ENCODE measurements at regions not wholly inside any gene's neighbourhood (a gene's known extent, or its start where the extent isn't known, plus 50 kb on each side); places are given as distances from the start of the nearest gene placed in this dataset.

DNA sequence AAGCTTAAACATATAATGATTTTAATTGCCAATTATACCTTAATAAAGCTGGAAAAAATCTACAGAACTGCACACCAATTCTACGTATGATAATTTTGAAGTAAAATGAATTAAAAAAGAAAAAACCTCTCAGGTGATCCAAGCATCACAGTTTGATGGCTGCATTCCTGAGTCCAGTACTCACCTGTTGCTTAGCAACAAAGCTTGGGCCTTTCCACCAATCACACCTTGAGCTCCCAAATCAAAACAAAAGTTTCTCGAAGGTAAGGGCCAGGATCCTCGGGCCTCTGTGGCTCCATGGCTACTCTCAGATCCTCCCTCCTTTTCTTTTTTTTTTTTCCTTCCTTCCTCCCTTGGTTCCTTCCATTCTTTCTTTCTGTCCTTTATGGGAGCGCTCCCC, 137.2 kb upstream of the PCBD1 start:
- no peak for TF ChIP-seq EP300 (IDR thresholded peaks at IDR 0.05; ENCODE audit: borderline replicate concordance)
- TF ChIP-seq CREB1 (IDR thresholded peaks at IDR 0.05; ENCODE audit: low read depth): no peak
- TF ChIP-seq TEAD4 (IDR thresholded peaks at IDR 0.05): peak; percentile 56; the same call in 1 of the 2 replicates

DNA sequence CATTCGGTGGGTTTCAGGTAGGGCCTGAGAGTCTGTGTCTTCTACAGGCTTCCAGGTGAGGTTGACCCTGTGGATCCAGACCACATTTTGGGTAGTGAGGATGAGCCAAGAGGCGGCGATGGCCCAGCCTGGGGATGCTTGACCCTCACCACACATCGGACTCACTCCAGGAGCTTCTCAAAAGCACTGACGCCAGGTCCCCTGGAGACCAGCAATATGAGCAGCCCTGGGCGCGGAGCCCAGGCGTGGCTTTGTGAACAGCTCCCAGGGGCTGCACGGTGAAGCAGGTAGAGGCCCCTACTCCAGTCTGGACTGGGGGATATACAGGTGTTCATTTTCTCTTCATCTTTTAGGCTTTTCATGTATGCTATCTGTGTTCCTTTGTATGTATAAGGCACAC, 139.7 kb upstream of the PCBD1 start:
- no peak for TF ChIP-seq YY1 (IDR thresholded peaks at IDR 0.05; ENCODE audit: low read depth)
- TF ChIP-seq CEBPB (IDR thresholded peaks at IDR 0.05): no peak
- TF ChIP-seq NFIC (IDR thresholded peaks at IDR 0.05): no peak
- no peak for TF ChIP-seq TAF1 (IDR thresholded peaks at IDR 0.05; ENCODE audit: low read depth)

- no peak for TF ChIP-seq TCF12 (IDR thresholded peaks at IDR 0.05; ENCODE audit: low read depth)
- TF ChIP-seq YY1 (IDR thresholded peaks at IDR 0.05; ENCODE audit: low read depth): no peak
- TF ChIP-seq, protein P1, sequence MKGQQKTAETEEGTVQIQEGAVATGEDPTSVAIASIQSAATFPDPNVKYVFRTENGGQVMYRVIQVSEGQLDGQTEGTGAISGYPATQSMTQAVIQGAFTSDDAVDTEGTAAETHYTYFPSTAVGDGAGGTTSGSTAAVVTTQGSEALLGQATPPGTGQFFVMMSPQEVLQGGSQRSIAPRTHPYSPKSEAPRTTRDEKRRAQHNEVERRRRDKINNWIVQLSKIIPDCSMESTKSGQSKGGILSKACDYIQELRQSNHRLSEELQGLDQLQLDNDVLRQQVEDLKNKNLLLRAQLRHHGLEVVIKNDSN (IDR thresholded peaks at IDR 0.05): no peak
- TF ChIP-seq EP300 (IDR thresholded peaks at IDR 0.05; ENCODE audit: borderline replicate concordance): no peak
- TF ChIP-seq CREB1 (IDR thresholded peaks at IDR 0.05; ENCODE audit: low read depth): no peak
- TF ChIP-seq RAD21 (IDR thresholded peaks at IDR 0.05; ENCODE audit: low read depth): no peak
- no peak for TF ChIP-seq NFIC (IDR thresholded peaks at IDR 0.05)
These were observed 141.1 kb upstream of the PCBD1 start for GRCh38 chr10:71029411-71029892.

GRCh38 chr10:71029907-71030306, 141.5 kb upstream of the PCBD1 start:
- TF ChIP-seq, protein P1 (IDR thresholded peaks at IDR 0.05): no peak
- no peak for TF ChIP-seq CEBPB (IDR thresholded peaks at IDR 0.05)
- TF ChIP-seq YY1 (IDR thresholded peaks at IDR 0.05; ENCODE audit: low read depth): no peak
- no peak for TF ChIP-seq MAX (IDR thresholded peaks at IDR 0.05)
- no peak for TF ChIP-seq TCF12 (IDR thresholded peaks at IDR 0.05; ENCODE audit: low read depth)
- no peak for TF ChIP-seq FOXM1 (IDR thresholded peaks at IDR 0.05; ENCODE audit: borderline replicate concordance, low read depth)
- TF ChIP-seq EGR1 (IDR thresholded peaks at IDR 0.05): no peak
- no peak for TF ChIP-seq REST (IDR thresholded peaks at IDR 0.05; ENCODE audit: low read depth)
- TF ChIP-seq ZBTB7A (IDR thresholded peaks at IDR 0.05; ENCODE audit: low read depth): no peak
- no peak for TF ChIP-seq NFIC (IDR thresholded peaks at IDR 0.05)
- no peak for TF ChIP-seq EP300 (IDR thresholded peaks at IDR 0.05; ENCODE audit: borderline replicate concordance)
- TF ChIP-seq TEAD4 (IDR thresholded peaks at IDR 0.05): no peak
- TF ChIP-seq TAF1 (IDR thresholded peaks at IDR 0.05; ENCODE audit: low read depth): no peak
- no peak for TF ChIP-seq CREB1 (IDR thresholded peaks at IDR 0.05; ENCODE audit: low read depth)
- TF ChIP-seq RAD21 (IDR thresholded peaks at IDR 0.05; ENCODE audit: low read depth): no peak

GRCh38 chr10:71031026-71031425, 142.7 kb upstream of the PCBD1 start:
- TF ChIP-seq CEBPB (IDR thresholded peaks at IDR 0.05) (no peak), FOXM1 (IDR thresholded peaks at IDR 0.05; ENCODE audit: borderline replicate concordance, low read depth) (no peak), RAD21 (IDR thresholded peaks at IDR 0.05; ENCODE audit: low read depth) (no peak), ZBTB7A (IDR thresholded peaks at IDR 0.05; ENCODE audit: low read depth) (no peak), NFIC (IDR thresholded peaks at IDR 0.05) (no peak), REST (IDR thresholded peaks at IDR 0.05; ENCODE audit: low read depth) (no peak), MAX (IDR thresholded peaks at IDR 0.05) (no peak), EP300 (IDR thresholded peaks at IDR 0.05; ENCODE audit: borderline replicate concordance) (no peak), EGR1 (IDR thresholded peaks at IDR 0.05) (no peak)
- TF ChIP-seq, protein P1 (IDR thresholded peaks at IDR 0.05): no peak

- TF ChIP-seq TAF1 (IDR thresholded peaks at IDR 0.05; ENCODE audit: low read depth): no peak
- TF ChIP-seq TEAD4 (IDR thresholded peaks at IDR 0.05): no peak
- TF ChIP-seq CREB1 (IDR thresholded peaks at IDR 0.05; ENCODE audit: low read depth): no peak
- TF ChIP-seq NFIC (IDR thresholded peaks at IDR 0.05): no peak
- no peak for TF ChIP-seq TCF12 (IDR thresholded peaks at IDR 0.05; ENCODE audit: low read depth)
- no peak for TF ChIP-seq FOXM1 (IDR thresholded peaks at IDR 0.05; ENCODE audit: borderline replicate concordance, low read depth)
- no peak for TF ChIP-seq ZBTB7A (IDR thresholded peaks at IDR 0.05; ENCODE audit: low read depth)
- TF ChIP-seq EP300 (IDR thresholded peaks at IDR 0.05; ENCODE audit: borderline replicate concordance): no peak
- TF ChIP-seq MAX (IDR thresholded peaks at IDR 0.05): no peak
- TF ChIP-seq REST (IDR thresholded peaks at IDR 0.05; ENCODE audit: low read depth): no peak
- TF ChIP-seq YY1 (IDR thresholded peaks at IDR 0.05; ENCODE audit: low read depth): no peak
- TF ChIP-seq RAD21 (IDR thresholded peaks at IDR 0.05; ENCODE audit: low read depth): no peak
- no peak for TF ChIP-seq EGR1 (IDR thresholded peaks at IDR 0.05)
These were observed 143.2 kb upstream of the PCBD1 start for GRCh38 chr10:71031603-71032002.

Data from Ishikawa (cell line).